ENCODE measurements at regions not wholly inside any gene's neighbourhood (a gene's known extent, or its start where the extent isn't known, plus 50 kb on each side); places are given as distances from the start of the nearest gene placed in this dataset.
"Not testable (repeated sequence)": the region's sequence is repeated elsewhere in the genome, so short reads cannot be mapped to it uniquely, and the experiment has no call there.

DNA sequence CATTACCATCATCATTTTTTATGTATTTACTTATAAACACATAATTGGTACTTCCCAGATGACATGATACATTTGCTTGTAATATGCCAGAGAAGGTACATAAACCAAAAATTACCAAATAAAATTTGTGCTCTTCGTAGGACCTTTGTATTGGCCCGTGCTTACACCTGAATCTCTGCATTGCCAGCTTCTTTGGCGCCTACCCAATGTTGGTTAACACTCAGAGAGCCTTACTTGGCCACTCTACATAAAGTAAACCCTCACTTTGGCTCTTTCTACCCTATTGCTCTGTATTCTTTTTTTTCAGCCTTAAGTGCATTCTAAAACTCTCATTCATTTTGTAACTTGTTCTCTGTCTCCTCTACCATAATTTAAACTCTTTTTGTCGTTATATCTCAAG, 148.1 kb upstream of the ZNF608 start:
- no peak for DNase-seq (ENCODE audit: low spot score)

GRCh38 chr5:124895236-124895635, 148.8 kb upstream of the ZNF608 start:
- no peak for DNase-seq (ENCODE audit: low spot score)

- DNase-seq (ENCODE audit: low spot score) = no peak
These were observed 154.6 kb upstream of the ZNF608 start for GRCh38 chr5:124901081-124901480.

DNA sequence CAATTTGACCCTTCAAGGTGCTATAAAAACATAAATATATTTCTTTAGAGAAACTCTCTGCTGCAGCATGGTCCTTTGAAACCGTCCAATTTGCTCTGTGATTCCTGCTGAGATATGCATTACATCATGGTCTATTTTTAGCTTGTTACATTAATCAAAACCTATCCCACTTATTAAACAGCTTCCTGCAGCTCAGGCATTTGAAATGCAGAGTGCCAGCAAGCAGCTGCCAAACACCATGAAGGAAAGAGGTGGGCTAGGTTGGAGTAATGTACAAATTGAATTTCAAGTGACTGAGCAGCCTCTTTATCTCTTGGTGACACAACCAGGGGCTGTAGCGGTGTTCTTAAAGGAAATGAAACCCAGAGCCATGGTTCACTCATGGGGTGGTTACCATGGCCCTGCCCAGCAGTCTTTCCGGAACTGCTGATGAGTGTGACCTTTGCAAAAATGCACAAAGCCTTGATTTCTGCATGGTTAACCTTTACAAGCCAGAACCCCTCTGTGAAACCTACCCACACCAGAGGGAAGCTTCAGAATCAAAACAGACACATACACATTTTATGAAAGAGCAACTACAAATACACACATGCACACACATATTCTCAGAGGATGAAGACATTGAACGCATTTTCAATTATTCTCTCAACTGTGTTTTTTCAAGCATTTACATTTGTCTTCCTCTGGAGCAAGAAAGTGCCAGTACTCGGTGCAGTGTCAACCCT, 155.8 kb upstream of the ZNF608 start:
- peak; percentile 14 for DNase-seq (ENCODE audit: low spot score)

DNA sequence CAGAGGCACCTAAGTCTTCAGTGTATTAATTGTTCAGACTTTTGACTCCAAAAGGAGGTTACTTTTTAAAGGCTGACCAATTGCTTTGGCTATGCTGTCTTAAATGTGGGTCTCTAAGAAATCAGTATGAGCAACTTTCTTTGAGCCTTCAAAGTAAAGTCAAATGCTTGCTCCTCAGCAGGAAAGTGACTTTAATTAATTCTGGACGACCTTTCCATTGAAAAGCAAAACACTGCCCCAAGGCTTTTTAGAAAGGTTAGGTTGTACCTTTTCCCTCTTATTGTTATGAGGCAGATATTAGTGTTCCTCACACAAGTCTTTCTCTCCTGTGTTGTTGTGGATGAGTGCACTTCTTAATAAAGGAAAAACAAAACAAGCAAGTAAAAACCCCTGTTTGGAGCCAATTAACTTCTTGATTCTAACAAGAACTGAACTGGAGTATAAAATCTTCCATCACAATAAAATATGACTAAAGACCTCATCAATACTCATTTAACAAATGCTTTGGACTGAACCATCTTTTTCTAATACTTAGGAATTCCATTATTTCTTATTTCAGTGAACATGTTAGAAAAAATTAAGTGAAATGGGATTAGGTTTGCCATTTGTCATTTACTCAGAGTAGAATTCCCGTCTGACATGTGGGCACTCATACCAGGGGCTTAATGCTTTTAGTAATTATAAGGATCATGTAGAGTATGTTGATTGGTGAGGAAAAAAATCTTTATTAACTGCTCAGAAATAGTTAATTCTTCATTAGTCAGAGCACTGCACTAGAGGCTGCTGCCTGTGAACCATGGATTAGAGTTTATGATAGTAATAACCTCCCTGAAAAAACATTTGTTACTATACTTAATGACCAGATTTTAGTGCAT, 159.1 kb upstream of the ZNF608 start:
- DNase-seq (ENCODE audit: low spot score) = no peak

DNA sequence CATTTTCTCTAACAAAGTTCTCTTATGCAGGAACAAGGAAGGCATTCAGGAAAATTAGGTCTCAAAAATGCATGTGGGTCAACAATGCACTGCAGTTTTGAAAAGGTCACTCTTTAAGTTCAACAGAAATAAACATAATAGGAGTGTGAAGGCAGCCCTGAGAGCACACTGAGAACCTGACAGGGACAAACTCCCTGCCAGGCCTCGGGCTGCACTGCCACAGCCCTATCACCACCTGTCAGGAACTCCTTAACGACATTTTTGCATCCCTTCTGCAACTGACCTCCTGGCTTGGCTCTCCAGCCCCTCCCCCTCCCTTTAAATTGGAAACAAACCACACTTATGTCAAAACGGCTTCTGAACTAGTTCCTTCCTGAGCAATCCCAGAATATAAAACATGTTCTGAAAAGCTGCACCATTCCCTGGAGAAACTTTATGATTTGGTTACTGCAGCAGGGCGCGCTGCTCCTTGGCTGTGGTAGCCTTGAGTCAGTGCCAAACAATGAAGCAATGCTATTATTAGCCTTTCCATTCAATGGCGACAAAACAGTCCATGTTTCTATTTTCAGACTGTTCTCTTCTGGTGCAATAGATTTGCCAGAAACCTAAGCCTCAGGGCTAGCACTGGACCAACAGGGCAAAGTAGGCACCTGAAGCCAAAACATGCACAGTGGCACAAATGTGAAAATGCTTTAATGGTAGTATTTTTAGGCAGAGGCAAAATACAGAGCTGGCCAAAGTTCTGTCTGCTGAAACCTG, 160.1 kb upstream of the ZNF608 start:
- peak; percentile 65 for DNase-seq (ENCODE audit: low spot score)

GRCh38 chr5:124907098-124907644, 160.7 kb upstream of the ZNF608 start:
- DNase-seq (ENCODE audit: low spot score) = no peak

DNA sequence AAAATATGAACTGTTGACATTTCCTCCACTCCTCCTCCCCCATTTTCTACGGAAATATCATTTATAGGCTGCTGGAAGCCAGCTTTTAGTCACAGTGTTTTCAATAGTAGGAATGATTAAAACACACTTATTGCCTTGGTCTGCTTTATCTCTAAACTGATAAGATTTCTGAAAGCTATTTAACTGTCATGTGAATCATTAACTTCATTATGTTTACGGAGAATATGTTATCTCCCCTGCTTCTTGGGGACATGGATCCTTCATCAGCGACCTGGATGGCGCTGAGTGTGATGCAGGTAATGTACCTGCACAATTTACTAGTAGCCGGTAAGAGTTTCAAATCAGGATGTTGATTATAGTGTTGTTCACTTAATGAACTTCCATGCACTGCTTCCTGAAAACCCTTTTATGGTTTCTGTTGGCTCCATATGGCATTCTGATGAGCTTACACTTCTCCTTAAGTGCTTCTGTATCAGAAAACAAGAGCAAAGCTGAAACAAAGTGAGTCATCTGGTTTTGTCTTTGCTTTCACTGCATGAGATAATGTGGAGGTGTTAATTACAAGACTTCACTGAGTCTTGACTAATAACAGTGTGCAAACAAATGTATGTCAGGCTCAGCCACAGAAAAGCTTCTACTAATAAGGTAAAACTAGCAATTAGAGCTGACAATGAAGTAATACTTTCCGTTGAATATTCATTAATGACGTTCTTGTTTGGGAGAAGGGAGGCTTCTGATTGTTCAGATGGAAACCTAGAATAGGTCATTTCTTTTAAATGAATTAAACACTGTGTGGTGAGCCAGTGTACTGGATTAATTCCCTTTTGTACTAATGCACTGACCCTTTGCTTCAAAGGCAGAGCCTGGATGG, 162.4 kb upstream of the ZNF608 start:
- DNase-seq (ENCODE audit: low spot score) = peak; percentile 35

DNA sequence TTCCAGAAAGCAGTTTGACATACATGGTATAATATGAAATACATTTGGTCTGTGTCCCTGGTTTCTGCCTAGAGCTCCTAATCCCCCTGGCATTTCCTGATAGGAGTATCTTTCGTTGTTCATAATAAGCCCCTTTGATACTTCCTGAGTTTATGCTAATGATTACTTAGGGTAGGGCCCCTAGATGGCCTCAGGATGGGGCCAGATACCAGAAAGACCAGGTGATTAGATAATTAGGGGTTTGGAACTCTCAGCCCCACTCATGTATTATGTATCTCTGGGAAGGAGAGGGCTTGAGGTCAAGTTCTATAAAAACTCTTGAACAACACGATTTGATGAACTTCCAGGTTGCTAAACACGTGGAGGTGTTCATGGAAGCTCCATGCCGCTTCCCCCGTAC, 163.3 kb upstream of the ZNF608 start:
- DNase-seq (ENCODE audit: low spot score) = no peak

DNA sequence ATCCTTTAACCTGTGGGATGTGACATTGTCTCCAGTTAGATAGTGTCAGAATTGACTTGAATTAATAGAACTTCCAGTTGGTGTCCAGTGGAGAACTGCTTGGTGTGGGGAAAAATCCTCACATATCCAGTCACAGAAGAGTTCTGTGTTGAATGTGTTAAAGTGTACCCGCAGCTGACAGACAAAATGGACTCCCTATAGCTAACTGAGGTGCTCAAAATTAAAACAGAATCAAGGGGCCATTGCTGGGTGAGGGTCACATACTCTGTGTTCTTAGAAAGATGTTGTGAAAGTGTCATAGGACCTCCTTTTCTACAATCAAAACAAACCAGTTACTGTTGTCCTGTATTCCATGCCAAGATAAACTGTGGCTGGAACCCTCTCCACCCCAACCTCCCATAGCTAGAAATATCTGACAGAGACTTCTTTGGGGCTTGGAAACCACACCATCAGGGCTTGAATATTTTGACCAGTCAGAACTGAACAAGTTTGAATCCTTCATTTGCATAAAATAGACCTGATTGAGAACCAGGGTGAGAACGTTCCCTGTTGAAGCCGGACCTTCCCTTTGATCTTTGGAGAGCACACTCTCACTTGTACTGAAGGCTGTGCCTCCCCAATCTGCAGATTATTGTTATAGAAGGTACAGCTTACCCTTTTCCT, 164.0 kb upstream of the ZNF608 start:
- DNase-seq (ENCODE audit: low spot score) = no peak

GRCh38 chr5:124912638-124913328, 166.3 kb upstream of the ZNF608 start:
- DNase-seq (ENCODE audit: low spot score) = no peak

GRCh38 chr5:124913329-124913653, 166.9 kb upstream of the ZNF608 start:
- no peak for DNase-seq (ENCODE audit: low spot score)

GRCh38 chr5:124916313-124916712, 169.9 kb upstream of the ZNF608 start:
- DNase-seq (ENCODE audit: low spot score) = not testable (repeated sequence)

DNA sequence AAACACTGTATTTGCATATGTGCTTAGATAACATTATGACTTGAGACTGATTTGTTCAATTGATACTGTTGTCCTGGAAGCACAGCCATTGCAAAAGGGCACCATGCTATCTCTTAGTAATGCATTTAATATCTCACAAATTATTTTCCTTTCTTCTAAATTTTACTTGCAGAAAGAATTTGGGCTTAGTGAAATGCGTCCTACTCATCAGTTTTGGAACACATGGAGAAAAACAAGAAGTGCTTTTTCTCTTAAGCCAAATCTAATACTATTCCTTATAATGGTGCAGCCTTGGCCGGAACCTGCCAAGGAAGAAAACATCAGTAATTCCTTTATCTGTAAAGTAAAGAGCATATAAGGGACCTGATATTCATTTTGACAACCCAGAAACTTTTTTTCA, 172.2 kb upstream of the ZNF608 start:
- no peak for DNase-seq (ENCODE audit: low spot score)

DNA sequence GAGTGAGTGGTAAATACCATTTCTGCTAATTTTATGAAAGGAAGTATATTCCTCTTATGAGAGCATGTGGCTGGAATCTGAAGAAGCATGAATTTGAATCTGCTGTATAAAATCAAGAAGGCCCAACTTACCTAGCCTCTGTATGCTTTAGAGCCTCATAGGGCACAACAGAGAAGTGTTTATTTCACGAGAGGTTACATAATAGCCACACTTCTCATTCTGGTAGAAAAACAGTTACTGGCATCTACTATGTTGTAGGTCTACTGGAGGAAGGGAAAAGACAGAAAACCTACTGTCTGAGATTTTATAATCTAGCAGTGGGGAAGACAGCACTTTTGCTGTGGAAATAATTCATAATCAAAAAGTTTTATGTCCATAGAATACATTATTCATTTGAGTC, 172.6 kb upstream of the ZNF608 start:
- no peak for DNase-seq (ENCODE audit: low spot score)

GRCh38 chr5:124919747-124920525, 173.5 kb upstream of the ZNF608 start:
- DNase-seq (ENCODE audit: low spot score) = no peak

DNA sequence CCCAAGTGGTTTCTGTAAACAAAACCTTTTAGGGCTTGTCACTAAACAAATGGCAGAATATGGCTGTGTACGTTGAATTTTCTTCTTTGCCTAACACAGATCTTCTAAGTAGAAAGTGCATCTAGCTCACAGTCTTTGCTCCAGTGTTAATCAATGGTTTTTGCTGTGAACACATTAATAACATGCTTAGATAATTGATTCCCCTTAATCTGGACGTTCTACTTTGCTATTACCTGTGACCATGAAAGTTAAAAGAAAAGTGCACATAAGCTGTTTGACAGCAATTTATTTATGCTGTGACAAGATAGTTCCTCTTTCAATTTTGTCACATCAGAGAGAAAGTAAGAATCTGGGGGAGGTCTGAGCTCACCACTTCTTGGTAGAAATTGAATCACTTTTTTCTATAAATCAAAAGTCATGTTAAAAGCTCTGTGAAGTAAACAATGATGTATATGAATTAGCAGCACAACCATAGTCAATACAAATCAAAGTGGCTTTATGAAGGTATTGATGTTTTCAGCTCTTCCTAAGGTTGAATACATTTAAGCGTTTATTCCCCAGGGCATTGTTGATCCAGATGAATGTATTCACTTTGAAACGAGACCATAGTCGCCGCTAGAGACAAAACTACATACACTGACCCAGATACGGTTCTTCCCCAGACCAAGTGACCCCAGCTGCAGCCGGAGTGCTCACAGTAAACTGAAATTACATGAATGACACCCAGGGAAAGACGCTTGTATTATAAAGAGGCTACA, 174.6 kb upstream of the ZNF608 start:
- DNase-seq (ENCODE audit: low spot score) = no peak

- DNase-seq (ENCODE audit: low spot score) = no peak
These were observed 175.3 kb upstream of the ZNF608 start for GRCh38 chr5:124921694-124922093.
